Ovary (tissue), 3 donors: ENCODE measurements at regions not wholly inside any gene's neighbourhood (a gene's known extent, or its start where the extent isn't known, plus 50 kb on each side); places are given as distances from the start of the nearest gene placed in this dataset.

ENCODE experiments used
- EP300 ChIP-seq: sonication (generic); formaldehyde crosslinking; IDR thresholded peaks from one replicate; pipeline ENCODE4 v1.6.1; 2017; ENCODE audit warnings: antibody characterized with exemption
- POLR2A ChIP-seq: fragments of 450-650 bp; IDR thresholded peaks from one replicate; pipeline ENCODE4 v1.6.1; 2017; ENCODE audit warnings: antibody characterized with exemption, mild to moderate bottlenecking, moderate library complexity
- TF ChIP-seq, protein P1 (sequence below), 3 donors: fragments of 450-650 bp in 2 of 3; fragments of 200-600 bp in 1 of 3; IDR thresholded peaks; one replicate each; pipeline versions ENCODE4 v1.5.1 to v1.8.0; 2016 to 2022; ENCODE audit warnings: antibody characterized with exemption in 3 of 3, mild to moderate bottlenecking in 1 of 3
- donor health status: DM: no; HTN: no; CAD: no.

DNA sequence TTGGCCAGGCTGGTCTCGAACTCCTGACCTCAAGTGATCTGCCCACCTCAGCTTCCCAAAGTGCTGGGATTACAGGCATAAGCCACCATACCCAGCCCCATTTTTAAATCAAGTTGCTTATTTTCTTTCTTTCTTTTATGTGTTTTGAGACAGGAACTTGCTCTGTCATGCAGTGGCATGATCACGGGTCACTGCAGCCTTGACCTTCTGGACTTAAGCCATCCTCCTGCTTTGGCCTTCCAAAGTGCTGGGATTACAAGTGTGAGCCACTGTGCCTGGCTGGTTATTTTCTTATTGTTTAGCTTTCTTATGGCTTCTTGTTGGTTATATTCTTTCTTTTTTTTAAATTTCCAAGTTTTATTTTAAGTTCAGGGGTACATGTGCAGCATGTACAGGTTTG is 79.7 kb upstream of the C5orf63 start:
- TF ChIP-seq, protein P1, sequence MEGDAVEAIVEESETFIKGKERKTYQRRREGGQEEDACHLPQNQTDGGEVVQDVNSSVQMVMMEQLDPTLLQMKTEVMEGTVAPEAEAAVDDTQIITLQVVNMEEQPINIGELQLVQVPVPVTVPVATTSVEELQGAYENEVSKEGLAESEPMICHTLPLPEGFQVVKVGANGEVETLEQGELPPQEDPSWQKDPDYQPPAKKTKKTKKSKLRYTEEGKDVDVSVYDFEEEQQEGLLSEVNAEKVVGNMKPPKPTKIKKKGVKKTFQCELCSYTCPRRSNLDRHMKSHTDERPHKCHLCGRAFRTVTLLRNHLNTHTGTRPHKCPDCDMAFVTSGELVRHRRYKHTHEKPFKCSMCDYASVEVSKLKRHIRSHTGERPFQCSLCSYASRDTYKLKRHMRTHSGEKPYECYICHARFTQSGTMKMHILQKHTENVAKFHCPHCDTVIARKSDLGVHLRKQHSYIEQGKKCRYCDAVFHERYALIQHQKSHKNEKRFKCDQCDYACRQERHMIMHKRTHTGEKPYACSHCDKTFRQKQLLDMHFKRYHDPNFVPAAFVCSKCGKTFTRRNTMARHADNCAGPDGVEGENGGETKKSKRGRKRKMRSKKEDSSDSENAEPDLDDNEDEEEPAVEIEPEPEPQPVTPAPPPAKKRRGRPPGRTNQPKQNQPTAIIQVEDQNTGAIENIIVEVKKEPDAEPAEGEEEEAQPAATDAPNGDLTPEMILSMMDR (IDR thresholded peaks at IDR 0.05) = no peak
- no peak for TF ChIP-seq POLR2A
- TF ChIP-seq EP300 = no peak
